Breast epithelium (tissue), 4 donors: ENCODE measurements at regions not wholly inside any gene's neighbourhood (a gene's known extent, or its start where the extent isn't known, plus 50 kb on each side); places are given as distances from the start of the nearest gene placed in this dataset.

Experiments
- DNase-seq, 2 donors: peaks; one replicate each; pipeline ENCODE4 v3.0.0-alpha.2; 2019; ENCODE audit warnings: low spot score in 2 of 2
- H3K27ac ChIP-seq, 2 donors: fragments of 200-600 bp; sonication (generic) in 1 of 2; one replicate each; pipeline ENCODE4 v1.5.1; 2016 to 2019; ENCODE audit warnings: mild to moderate bottlenecking in 1 of 2
- H3K27me3 ChIP-seq, 2 donors: fragments of 200-600 bp; sonication (generic) in 1 of 2; one replicate each; pipeline versions ENCODE4 v1.5.1 to v1.6.0; 2017 to 2019; ENCODE audit warnings: control low read depth in 1 of 2, mild to moderate bottlenecking in 1 of 2
- H3K36me3 ChIP-seq: fragments of 200-600 bp; one replicate; pipeline ENCODE4 v1.5.1; 2019
- H3K4me1 ChIP-seq, 2 donors: fragments of 200-600 bp; sonication (generic); one replicate each; pipeline ENCODE4 v1.5.1; 2016 to 2019; ENCODE audit warnings: control low read depth in 1 of 2
- H3K4me3 ChIP-seq, 3 donors: fragments of 200-600 bp; sonication (generic); 1 replicate in 2 of 3; 2 replicates in 1 of 3; pipeline ENCODE4 v1.5.1; 2016 to 2019; ENCODE audit warnings: mild to moderate bottlenecking in 3 of 3, moderate library complexity in 2 of 3
- H3K9me3 ChIP-seq, 2 donors: fragments of 200-600 bp; sonication (generic) in 1 of 2; one replicate each; pipeline ENCODE4 v1.5.1; 2016 to 2019; ENCODE audit warnings: control low read depth in 1 of 2
- CTCF ChIP-seq, 3 donors: fragments of 450-650 bp; IDR thresholded peaks; one replicate each; pipeline ENCODE4 v1.5.1; 2016 to 2017; ENCODE audit warnings: antibody characterized with exemption in 3 of 3, mild to moderate bottlenecking in 3 of 3, moderate library complexity in 3 of 3
- POLR2A ChIP-seq: fragments of 450-650 bp; IDR thresholded peaks from one replicate; pipeline ENCODE4 v1.6.1; 2016; ENCODE audit warnings: antibody characterized with exemption, mild to moderate bottlenecking, moderate library complexity
- POLR2AphosphoS5 ChIP-seq, 3 donors: sonication (generic); formaldehyde crosslinking; IDR thresholded peaks; one replicate each; pipeline ENCODE4 v1.6.1; 2017; ENCODE audit warnings: antibody characterized with exemption in 3 of 3
- intact Hi-C: fragments of 100-400 bp; cut with DNase I; formaldehyde crosslinking; loops from one replicate; pipeline ENCODE4 v1.15.1; 2023; ENCODE audit warnings: low total_unique reads

- intact Hi-C loops, result no loop called here
- DNase-seq, result no peak
- no peak for TF ChIP-seq POLR2A
- TF ChIP-seq POLR2AphosphoS5 (IDR thresholded peaks at IDR 0.05), result no peak
- TF ChIP-seq CTCF (IDR thresholded peaks at IDR 0.05), result no peak
- H3K4me1 ChIP-seq, result no peaks in the 10 kb centered on the region
- no peak overlapping the region for H3K27ac ChIP-seq
- no peaks in the 10 kb centered on the region for H3K9me3 ChIP-seq
- H3K36me3 ChIP-seq, result no peaks in the 10 kb centered on the region
- H3K27me3 ChIP-seq, result no peaks in the 10 kb centered on the region
- no peak overlapping the region for H3K4me3 ChIP-seq
These were observed 70.2 kb downstream of the CLDN1 start for GRCh38 chr3:190252080-190252479.

GRCh38 chr3:190249414-190249813, 72.8 kb downstream of the CLDN1 start:
- intact Hi-C loops, result no loop called here

GRCh38 chr3:190242147-190242546, 80.1 kb downstream of the CLDN1 start:
- Histone ChIP-seq H3K4me1 (no peaks in the 10 kb centered on the region), H3K4me3 (no peak overlapping the region), H3K27me3 (no peaks in the 10 kb centered on the region), H3K27ac (no peak overlapping the region), H3K9me3 (peaks cover 7 to 23% of the 10 kb centered on the region in 2 donors), H3K36me3 (no peaks in the 10 kb centered on the region)
- intact Hi-C loops, result no loop called here
- TF ChIP-seq POLR2AphosphoS5 (IDR thresholded peaks at IDR 0.05), result no peak
- no peak for TF ChIP-seq CTCF (IDR thresholded peaks at IDR 0.05)
- no peak for TF ChIP-seq POLR2A
- DNase-seq, result no peak

More at GRCh38 chr3:190249414-190249813, 72.8 kb downstream of the CLDN1 start:
- no peak for DNase-seq
- Histone ChIP-seq H3K9me3 (peaks cover 7 to 9% of the 10 kb centered on the region in 2 donors), H3K4me1 (no peaks in the 10 kb centered on the region), H3K36me3 (no peaks in the 10 kb centered on the region), H3K4me3 (no peak overlapping the region), H3K27ac (no peak overlapping the region), H3K27me3 (no peaks in the 10 kb centered on the region)
- TF ChIP-seq CTCF (IDR thresholded peaks at IDR 0.05) (no peak), POLR2A (no peak), POLR2AphosphoS5 (IDR thresholded peaks at IDR 0.05) (no peak)

GRCh38 chr3:190239325-190239724, 82.9 kb downstream of the CLDN1 start:
- no peaks in the 10 kb centered on the region for H3K36me3 ChIP-seq
- DNase-seq, result no peak
- H3K27me3 ChIP-seq, result no peaks in the 10 kb centered on the region
- H3K27ac ChIP-seq, result no peak overlapping the region
- no peaks in the 10 kb centered on the region for H3K4me1 ChIP-seq
- intact Hi-C loops, result no loop called here
- TF ChIP-seq CTCF (IDR thresholded peaks at IDR 0.05) (no peak), POLR2AphosphoS5 (IDR thresholded peaks at IDR 0.05) (no peak), POLR2A (no peak)
- no peak overlapping the region for H3K4me3 ChIP-seq
- peaks cover 0 to 13% of the 10 kb centered on the region in 2 donors for H3K9me3 ChIP-seq

GRCh38 chr3:190238871-190239270, 83.4 kb downstream of the CLDN1 start:
- no peaks in the 10 kb centered on the region for H3K27me3 ChIP-seq

More at GRCh38 chr3:190238871-190239270, 83.4 kb downstream of the CLDN1 start:
- Histone ChIP-seq H3K4me3 (no peak overlapping the region), H3K36me3 (no peaks in the 10 kb centered on the region), H3K9me3 (peaks cover 0 to 13% of the 10 kb centered on the region in 2 donors), H3K27ac (no peak overlapping the region), H3K4me1 (no peaks in the 10 kb centered on the region)
- TF ChIP-seq POLR2A, result no peak
- no peak for TF ChIP-seq CTCF (IDR thresholded peaks at IDR 0.05)
- TF ChIP-seq POLR2AphosphoS5 (IDR thresholded peaks at IDR 0.05), result no peak
- intact Hi-C loops, result no loop called here
- DNase-seq, result no peak
